H1 (cell line): ENCODE measurements at regions not wholly inside any gene's neighbourhood (a gene's known extent, or its start where the extent isn't known, plus 50 kb on each side); places are given as distances from the start of the nearest gene placed in this dataset.

Source experiments
- CTCF ChIA-PET: fragments of 300-600 bp; sonication (Branson Sonifier 250); formaldehyde crosslinking; loops from one replicate; lab custom pipeline; 2021; ENCODE audit not compliant: partially characterized antibody; lab: Charles Lee
- POLR2A ChIA-PET: fragments of 300-600 bp; sonication (Branson Sonifier 250); formaldehyde crosslinking; loops from one replicate; lab custom pipeline; 2021; ENCODE audit warnings: inconsistent platforms; ENCODE audit not compliant: partially characterized antibody; lab: Charles Lee
- DNase-seq, 2 experiments: peaks; one replicate each; pipeline versions ENCODE4 v3.0.0 to v3.0.0-alpha.2; 2010 to 2022; ENCODE audit warnings: low spot score in 2 of 2, low read depth in 1 of 2, mixed read lengths in 1 of 2
- FAIRE-seq: peaks from 2 replicates; lab custom pipeline; 2011; peaks lifted over from hg19 to GRCh38; lab: Jason Lieb, UNC
- H2AFZ ChIP-seq: 2 replicates; pipeline ENCODE4 v1.8.1; 2012; ENCODE audit warnings: low read length, inconsistent platforms
- H2AK5ac ChIP-seq: 2 replicates; pipeline ENCODE4 v1.6.1; 2013; ENCODE audit warnings: low read depth, low read length
- H2BK120ac ChIP-seq: replicated peaks from 2 replicates; pipeline ENCODE3; 2013; ENCODE audit warnings: low read depth, low read length, inconsistent platforms
- H2BK12ac ChIP-seq: 2 replicates; pipeline ENCODE4 v1.6.1; 2013; ENCODE audit warnings: low read depth, low read length
- H2BK15ac ChIP-seq: 2 replicates; pipeline ENCODE4 v1.6.1; 2013; ENCODE audit warnings: low read length
- H2BK20ac ChIP-seq: 2 replicates; pipeline ENCODE4 v1.6.1; 2013; ENCODE audit warnings: low read length
- H2BK5ac ChIP-seq: 2 replicates; pipeline ENCODE4 v1.6.1; 2013; ENCODE audit warnings: low read depth, low read length
- H3K14ac ChIP-seq: 2 replicates; pipeline ENCODE4 v1.6.1; 2013; ENCODE audit warnings: inconsistent platforms; ENCODE audit not compliant: insufficient read length
- H3K18ac ChIP-seq: 2 replicates; pipeline ENCODE4 v1.6.1; 2013; ENCODE audit warnings: low read length; ENCODE audit errors: extremely low read depth
- H3K23ac ChIP-seq: 2 replicates; pipeline ENCODE4 v1.6.1; 2013; ENCODE audit warnings: inconsistent platforms; ENCODE audit not compliant: insufficient read length
- H3K23me2 ChIP-seq: 2 replicates; pipeline ENCODE4 v1.6.1; 2013; ENCODE audit warnings: low read depth, low read length
- H3K27ac ChIP-seq: 2 replicates; pipeline ENCODE4 v1.6.1; 2011; ENCODE audit warnings: low read depth, low read length, inconsistent platforms
- H3K27me3 ChIP-seq, 4 experiments: replicated peaks in 1 of 4; 1 replicate in 1 of 4; 2 replicates in 3 of 4; pipeline versions ENCODE4 v1.6.1 to v1.8.1; 2011 to 2013; ENCODE audit warnings: low read length in 3 of 4, mild to moderate bottlenecking in 3 of 4, inconsistent platforms in 2 of 4, mixed read lengths in 2 of 4, moderate library complexity in 1 of 4; ENCODE audit not compliant: control insufficient read depth in 3 of 4, insufficient read depth in 3 of 4; ENCODE audit errors: extremely low read depth in 1 of 4
- H3K36me3 ChIP-seq, 4 experiments: 2 replicates each; pipeline versions ENCODE4 v1.6.1 to v1.8.1; 2011 to 2013; ENCODE audit warnings: mild to moderate bottlenecking in 4 of 4, low read length in 3 of 4, moderate library complexity in 2 of 4, control low read depth in 1 of 4, inconsistent platforms in 1 of 4; ENCODE audit not compliant: insufficient read depth in 4 of 4, control insufficient read depth in 2 of 4
- H3K4ac ChIP-seq: replicated peaks from 2 replicates; pipeline ENCODE3; 2013; ENCODE audit warnings: low read length, low read depth, mixed read lengths, inconsistent platforms; ENCODE audit not compliant: insufficient read length
- H3K4me1 ChIP-seq, 4 experiments: replicated peaks in 1 of 4; 1 replicate in 1 of 4; 2 replicates in 3 of 4; pipeline versions ENCODE4 v1.6.1 to v1.8.1; 2011 to 2013; ENCODE audit warnings: low read length in 3 of 4, inconsistent platforms in 2 of 4, mixed read lengths in 1 of 4; ENCODE audit not compliant: insufficient read depth in 4 of 4, control insufficient read depth in 3 of 4
- H3K4me2 ChIP-seq, 2 experiments: 2 replicates each; pipeline versions ENCODE4 v1.6.1 to v1.8.1; 2011 to 2013; ENCODE audit warnings: low read depth in 2 of 2, low read length in 2 of 2, control low read depth in 1 of 2, inconsistent platforms in 1 of 2, mild to moderate bottlenecking in 1 of 2; ENCODE audit not compliant: insufficient read depth in 1 of 2
- H3K4me3 ChIP-seq, 4 experiments: fragments of 200-600, 300-600 bp in 1 of 4; sonication (generic), shearing (Covaris generic), sonication (Bioruptor Twin) in 1 of 4; 2 replicates each; pipeline versions ENCODE4 v1.5.1 to v1.8.1; 2011 to 2016; ENCODE audit warnings: low read length in 4 of 4, low read depth in 3 of 4, control low read depth in 2 of 4, inconsistent platforms in 2 of 4, mild to moderate bottlenecking in 2 of 4, mixed read lengths in 1 of 4, moderate library complexity in 1 of 4; ENCODE audit not compliant: insufficient read depth in 2 of 4; ENCODE audit errors: extremely low read depth in 1 of 4
- H3K56ac ChIP-seq: replicated peaks from 2 replicates; pipeline ENCODE3; 2013; ENCODE audit warnings: low read depth, mild to moderate bottlenecking, mixed read lengths, low read length, inconsistent platforms; ENCODE audit not compliant: insufficient read length
- H3K79me1 ChIP-seq: 2 replicates; pipeline ENCODE4 v1.6.1; 2013; ENCODE audit warnings: low read depth, low read length, control low read depth
- H3K79me2 ChIP-seq, 2 experiments: 2 replicates each; pipeline versions ENCODE4 v1.6.1 to v1.8.1; 2012 to 2013; ENCODE audit warnings: low read length in 2 of 2, mild to moderate bottlenecking in 2 of 2, inconsistent platforms in 1 of 2; ENCODE audit not compliant: insufficient read depth in 2 of 2, control insufficient read depth in 1 of 2
- H3K9ac ChIP-seq, 4 experiments: replicated peaks in 1 of 4; 1 replicate in 1 of 4; 2 replicates in 3 of 4; pipeline versions ENCODE4 v1.6.1 to v1.8.1; 2011 to 2013; ENCODE audit warnings: low read depth in 3 of 4, low read length in 3 of 4, control low read depth in 2 of 4, mild to moderate bottlenecking in 2 of 4, moderate library complexity in 2 of 4, inconsistent platforms in 1 of 4; ENCODE audit errors: extremely low read depth in 1 of 4
- H3K9me3 ChIP-seq, 2 experiments: 2 replicates each; pipeline versions ENCODE4 v1.6.1 to v1.8.1; 2012 to 2013; ENCODE audit warnings: mild to moderate bottlenecking in 2 of 2, moderate library complexity in 2 of 2, control low read depth in 1 of 2, inconsistent platforms in 1 of 2, low read depth in 1 of 2, low read length in 1 of 2, mixed read lengths in 1 of 2; ENCODE audit not compliant: insufficient read depth in 2 of 2
- H4K20me1 ChIP-seq, 2 experiments: replicated peaks in 1 of 2; 2 replicates each; pipeline versions ENCODE3 to v1.8.1; 2011 to 2013; ENCODE audit warnings: inconsistent platforms in 2 of 2, low read length in 2 of 2, mild to moderate bottlenecking in 1 of 2; ENCODE audit not compliant: insufficient read depth in 2 of 2, control insufficient read depth in 1 of 2
- H4K5ac ChIP-seq: 2 replicates; pipeline ENCODE4 v1.6.1; 2013; ENCODE audit warnings: low read length, low read depth, mixed read lengths, inconsistent platforms; ENCODE audit not compliant: insufficient read length
- H4K8ac ChIP-seq: 2 replicates; pipeline ENCODE4 v1.8.0; 2013; ENCODE audit warnings: mild to moderate bottlenecking, moderate library complexity, low read length, inconsistent platforms; ENCODE audit not compliant: insufficient read depth; ENCODE audit errors: extremely low read depth
- H4K91ac ChIP-seq: replicated peaks from 2 replicates; pipeline ENCODE3; 2013; ENCODE audit warnings: low read length, mixed read lengths, inconsistent platforms; ENCODE audit not compliant: insufficient read length
- EP300 ChIP-seq, 2 experiments: IDR thresholded peaks; 1 replicate in 1 of 2; 2 replicates in 1 of 2; pipeline ENCODE4 v1.6.1; 2011 to 2012; ENCODE audit warnings: low read depth in 2 of 2, low read length in 2 of 2, mild to moderate bottlenecking in 2 of 2, borderline replicate concordance in 1 of 2, inconsistent platforms in 1 of 2, moderate library complexity in 1 of 2
- POU5F1 ChIP-seq: IDR thresholded peaks from 2 replicates; pipeline ENCODE4 v1.6.1; 2011; ENCODE audit warnings: low read depth, mild to moderate bottlenecking, low read length, moderate library complexity
- RAD21 ChIP-seq, 2 experiments: IDR thresholded peaks in 1 of 2; conservative IDR thresholded peaks in 1 of 2; 2 replicates each; pipeline ENCODE4 v1.6.1; 2011; ENCODE audit warnings: low read depth in 2 of 2, low read length in 2 of 2, improper control_type of control experiment in 1 of 2, inconsistent platforms in 1 of 2, mild to moderate bottlenecking in 1 of 2, moderate library complexity in 1 of 2
- WGBS, 2 experiments: shearing (Covaris generic) in 1 of 2; methylation state at CpG; one replicate each; pipeline versions ENCODE4 v1.1.6 to v1.1.7; 2013 to 2015; ENCODE audit warnings: low lambda C conversion rate in 2 of 2, mixed read lengths in 2 of 2, inconsistent platforms in 1 of 2, low coverage in 1 of 2, missing lambda C conversion rate in 1 of 2; ENCODE audit not compliant: insufficient replicate concordance in 2 of 2, insufficient coverage in 1 of 2, insufficient read length in 1 of 2; ENCODE audit errors: extremely low coverage in 1 of 2, missing lambda C conversion rate in 1 of 2; 5-methylcytosine and 5-hydroxymethylcytosine counted together
- TF ChIP-seq, protein P1 (sequence below): IDR thresholded peaks from 2 replicates; pipeline ENCODE4 v1.6.1; 2012; ENCODE audit warnings: inconsistent platforms

DNA sequence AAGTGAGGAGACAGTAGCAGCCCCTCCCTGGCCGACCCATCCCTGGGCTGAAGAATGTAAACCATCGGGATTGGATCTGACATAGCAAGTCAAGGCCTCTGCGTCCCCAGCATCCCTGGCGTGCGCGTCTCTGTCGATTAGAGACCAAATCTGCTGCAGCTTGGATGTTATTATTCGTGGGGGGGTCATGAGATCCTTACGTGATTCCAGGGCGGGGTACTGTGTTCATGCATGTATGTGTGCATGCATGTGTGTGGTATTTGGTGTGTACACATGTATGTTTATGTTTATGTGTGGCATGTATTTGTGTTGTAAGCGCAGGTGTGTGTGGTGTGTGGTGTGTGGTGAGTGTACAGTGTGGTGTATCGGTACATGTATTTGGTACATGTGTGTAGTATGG, 741.8 kb upstream of the SALL3 start:
- Histone ChIP-seq H3K4me1 (peaks cover 0 to 6% (median 0%) of the 10 kb centered on the region in 4 experiments; a peak in 1 of 7 replicates), H3K27ac (no peak overlapping the region), H3K9ac (no peak overlapping the region), H4K20me1 (peaks cover 0 to 5% of the 10 kb centered on the region in 2 experiments), H3K14ac (no peak overlapping the region), H3K36me3 (no peaks in the 10 kb centered on the region), H3K23me2 (peaks cover 6% of the 10 kb centered on the region; the same call in 1 of the 2 replicates), H4K91ac (no peak overlapping the region), H2BK5ac (no peak overlapping the region), H3K27me3 (no peaks in the 10 kb centered on the region), H3K4me2 (no peak overlapping the region), H3K79me2 (no peaks in the 10 kb centered on the region), H2BK15ac (no peak overlapping the region), H3K18ac (no peak overlapping the region), H3K4me3 (no peak overlapping the region), H2BK120ac (no peak overlapping the region), H3K4ac (peak overlapping the region; percentile 30), H3K56ac (no peak overlapping the region), H2BK12ac (0 out of 2 replicates have a peak overlapping the region, but pooled peaks have one; percentile 78), H3K23ac (no peak overlapping the region), H2AK5ac (peak overlapping the region; percentile 83; the same call in 1 of the 2 replicates), H4K5ac (no peak overlapping the region), H3K9me3 (no peaks in the 10 kb centered on the region; a peak in 1 of 4 replicates), H3K79me1 (no peaks in the 10 kb centered on the region), H2BK20ac (no peak overlapping the region), H2AFZ (no peak overlapping the region), H4K8ac (no peak overlapping the region)
- 90% methylated on average over 12 of the region's 12 CpGs; no CpG with 5 or more reads in 1 of the 2 experiments for WGBS, 2 experiments
- DNase-seq (no peak), FAIRE-seq (no peak)
- CTCF ChIA-PET, result no interaction called here
- POLR2A ChIA-PET, result no interaction called here
- TF ChIP-seq, protein P1, sequence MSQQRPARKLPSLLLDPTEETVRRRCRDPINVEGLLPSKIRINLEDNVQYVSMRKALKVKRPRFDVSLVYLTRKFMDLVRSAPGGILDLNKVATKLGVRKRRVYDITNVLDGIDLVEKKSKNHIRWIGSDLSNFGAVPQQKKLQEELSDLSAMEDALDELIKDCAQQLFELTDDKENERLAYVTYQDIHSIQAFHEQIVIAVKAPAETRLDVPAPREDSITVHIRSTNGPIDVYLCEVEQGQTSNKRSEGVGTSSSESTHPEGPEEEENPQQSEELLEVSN, result no peak
- TF ChIP-seq EP300 (IDR thresholded peaks at IDR 0.05; ENCODE audit: borderline replicate concordance in 1 of 2, low read depth in 2 of 2, low read length in 2 of 2) (no peak), POU5F1 (no peak), RAD21 (IDR thresholded peaks at IDR 0.05 in 1 of 2, conservative IDR thresholded peaks at IDR 0.05 in 1 of 2; ENCODE audit: low read depth in 2 of 2, low read length in 2 of 2) (no peak)
